ENCODE measurements at regions not wholly inside any gene's neighbourhood (a gene's known extent, or its start where the extent isn't known, plus 50 kb on each side); places are given as distances from the start of the nearest gene placed in this dataset.

DNA sequence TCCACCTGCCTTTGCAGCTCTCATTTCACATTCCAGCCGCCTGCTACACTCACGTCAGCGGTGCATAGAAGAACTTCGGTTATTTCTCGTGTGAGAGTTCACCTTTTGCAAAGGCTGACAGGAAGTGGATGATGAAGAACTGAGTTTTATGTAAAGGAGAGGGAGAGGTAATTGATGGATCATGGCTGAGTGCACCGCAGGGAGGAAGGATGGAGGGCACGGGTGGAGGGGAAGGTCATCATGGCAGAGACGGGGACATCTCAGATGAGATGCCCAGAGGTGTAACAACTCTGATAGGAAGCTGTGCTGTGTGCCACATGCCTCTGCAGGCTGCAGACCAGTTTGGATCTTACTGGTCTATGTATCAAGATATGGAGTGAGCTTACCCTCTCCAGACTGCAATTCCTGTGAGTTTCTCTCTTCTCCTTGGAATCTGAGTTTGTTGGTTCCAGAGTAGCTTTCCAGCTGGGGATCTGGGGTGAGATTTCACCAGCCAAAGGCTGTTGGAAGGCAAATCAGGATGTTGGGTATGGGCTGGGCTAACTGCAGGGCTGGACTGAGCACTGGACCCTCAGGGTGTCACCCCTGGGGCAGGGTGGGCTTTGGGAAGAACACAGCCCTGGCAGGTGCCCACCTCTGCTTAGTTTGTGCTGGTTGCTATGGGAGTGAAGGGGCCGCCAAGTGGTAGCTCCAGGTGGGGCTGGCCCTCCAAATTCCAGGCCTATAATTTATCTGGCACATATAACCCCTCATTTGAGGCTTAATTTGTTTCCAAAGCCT, 777.0 kb downstream of the KCNJ18 start:
- H3K9me3 Mint-ChIP-seq = peaks cover 16 to 47% (median 26%) of the 10 kb centered on the region in 7 donors
- Histone ChIP-seq H3K27me3 (ENCODE audit: control insufficient read depth in 2 of 2, insufficient read depth in 2 of 2, low read length in 2 of 2) (no peaks in the 10 kb centered on the region), H4K20me1 (ENCODE audit: insufficient read depth, low read length) (no peaks in the 10 kb centered on the region), H3K9ac (ENCODE audit: insufficient read depth, low read length, poor library complexity, severe bottlenecking) (no peak overlapping the region), H3K36me3 (replicated peaks in 1 of 2; ENCODE audit: control insufficient read depth in 1 of 2, insufficient read depth in 2 of 2, low read length in 2 of 2) (no peaks in the 10 kb centered on the region), H2AFZ (ENCODE audit: insufficient read depth, low read depth, low read length, poor library complexity, severe bottlenecking) (no peak overlapping the region), H3K4me1 (ENCODE audit: control insufficient read depth in 1 of 2, insufficient read depth in 2 of 2, low read length in 2 of 2) (no peaks in the 10 kb centered on the region), H3K79me2 (ENCODE audit: insufficient read depth, low read length) (no peaks in the 10 kb centered on the region), H3K4me3 (replicated peaks in 1 of 3; ENCODE audit: low read depth in 2 of 3, low read length in 3 of 3) (no peak overlapping the region), H3K9me3 (replicated peaks in 1 of 2; ENCODE audit: control insufficient read depth in 1 of 2, insufficient read depth in 1 of 2, low read length in 2 of 2) (peaks cover 31 to 47% of the 10 kb centered on the region in 2 donors), H3K4me2 (replicated peaks; ENCODE audit: extremely low read depth, low read length, poor library complexity, severe bottlenecking) (no peak overlapping the region), H3K27ac (ENCODE audit: low read depth in 1 of 2, low read length in 2 of 2) (no peak overlapping the region)
- no peaks in the 10 kb centered on the region for H3K27me3 Mint-ChIP-seq (ENCODE audit: low read depth in 3 of 3)
- H3K27ac Mint-ChIP-seq = no peak overlapping the region
- H3K4me1 Mint-ChIP-seq = no peaks in the 10 kb centered on the region
- DNase-seq = no peak
- no peaks in the 10 kb centered on the region for H3K36me3 Mint-ChIP-seq
- 90% methylated on average over 6 of the region's 9 CpGs for WGBS (ENCODE audit: insufficient coverage)
- TF ChIP-seq, protein P1, sequence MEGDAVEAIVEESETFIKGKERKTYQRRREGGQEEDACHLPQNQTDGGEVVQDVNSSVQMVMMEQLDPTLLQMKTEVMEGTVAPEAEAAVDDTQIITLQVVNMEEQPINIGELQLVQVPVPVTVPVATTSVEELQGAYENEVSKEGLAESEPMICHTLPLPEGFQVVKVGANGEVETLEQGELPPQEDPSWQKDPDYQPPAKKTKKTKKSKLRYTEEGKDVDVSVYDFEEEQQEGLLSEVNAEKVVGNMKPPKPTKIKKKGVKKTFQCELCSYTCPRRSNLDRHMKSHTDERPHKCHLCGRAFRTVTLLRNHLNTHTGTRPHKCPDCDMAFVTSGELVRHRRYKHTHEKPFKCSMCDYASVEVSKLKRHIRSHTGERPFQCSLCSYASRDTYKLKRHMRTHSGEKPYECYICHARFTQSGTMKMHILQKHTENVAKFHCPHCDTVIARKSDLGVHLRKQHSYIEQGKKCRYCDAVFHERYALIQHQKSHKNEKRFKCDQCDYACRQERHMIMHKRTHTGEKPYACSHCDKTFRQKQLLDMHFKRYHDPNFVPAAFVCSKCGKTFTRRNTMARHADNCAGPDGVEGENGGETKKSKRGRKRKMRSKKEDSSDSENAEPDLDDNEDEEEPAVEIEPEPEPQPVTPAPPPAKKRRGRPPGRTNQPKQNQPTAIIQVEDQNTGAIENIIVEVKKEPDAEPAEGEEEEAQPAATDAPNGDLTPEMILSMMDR (IDR thresholded peaks at IDR 0.05) = no peak
- no peak overlapping the region for H3K4me3 Mint-ChIP-seq
- intact Hi-C loops (cut with micrococcal nuclease) = no loop called here

DNA sequence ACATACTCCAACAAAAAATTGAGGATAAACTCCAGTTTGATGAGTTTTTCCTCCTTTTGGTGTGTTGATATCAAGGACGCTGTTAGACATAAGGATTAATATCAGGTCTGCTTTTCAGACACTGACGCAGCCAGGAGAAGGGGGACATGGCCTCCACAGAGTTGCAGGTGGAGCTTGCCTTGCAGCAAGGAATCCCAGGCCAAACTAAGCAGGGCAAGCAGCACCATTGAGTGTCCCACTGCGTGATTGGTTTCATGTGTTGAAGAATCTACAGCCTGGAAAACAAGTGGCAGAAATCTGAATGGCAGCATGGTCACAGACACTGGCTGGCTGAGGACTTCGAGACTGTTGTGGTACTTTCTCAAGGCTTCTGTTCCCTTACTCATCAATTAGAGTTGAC, 777.6 kb downstream of the KCNJ18 start:
- DNase-seq = no peak
- Mint-ChIP-seq H3K4me1 (no peaks in the 10 kb centered on the region), H3K27me3 (ENCODE audit: low read depth in 3 of 3) (no peaks in the 10 kb centered on the region), H3K4me3 (no peak overlapping the region), H3K27ac (no peak overlapping the region), H3K9me3 (peaks cover 14 to 45% (median 23%) of the 10 kb centered on the region in 7 donors), H3K36me3 (no peaks in the 10 kb centered on the region)
- no peaks in the 10 kb centered on the region for H3K4me1 ChIP-seq (ENCODE audit: control insufficient read depth in 1 of 2, insufficient read depth in 2 of 2, low read length in 2 of 2)
- H3K36me3 ChIP-seq (replicated peaks in 1 of 2; ENCODE audit: control insufficient read depth in 1 of 2, insufficient read depth in 2 of 2, low read length in 2 of 2) = no peaks in the 10 kb centered on the region
- H4K20me1 ChIP-seq (ENCODE audit: insufficient read depth, low read length) = no peaks in the 10 kb centered on the region
- H3K9me3 ChIP-seq (replicated peaks in 1 of 2; ENCODE audit: control insufficient read depth in 1 of 2, insufficient read depth in 1 of 2, low read length in 2 of 2) = peaks cover 31 to 45% of the 10 kb centered on the region in 2 donors
- no peak overlapping the region for H2AFZ ChIP-seq (ENCODE audit: insufficient read depth, low read depth, low read length, poor library complexity, severe bottlenecking)
- H3K4me2 ChIP-seq (replicated peaks; ENCODE audit: extremely low read depth, low read length, poor library complexity, severe bottlenecking) = no peak overlapping the region
- no peak overlapping the region for H3K4me3 ChIP-seq (replicated peaks in 1 of 3; ENCODE audit: low read depth in 2 of 3, low read length in 3 of 3)
- H3K27me3 ChIP-seq (ENCODE audit: control insufficient read depth in 2 of 2, insufficient read depth in 2 of 2, low read length in 2 of 2) = no peaks in the 10 kb centered on the region
- intact Hi-C loops (cut with micrococcal nuclease) = no loop called here
- WGBS (ENCODE audit: insufficient coverage) = 67% methylated on average over 3 of the region's 4 CpGs
- H3K79me2 ChIP-seq (ENCODE audit: insufficient read depth, low read length) = no peaks in the 10 kb centered on the region
- TF ChIP-seq, protein P1 (IDR thresholded peaks at IDR 0.05) = no peak
- no peak overlapping the region for H3K9ac ChIP-seq (ENCODE audit: insufficient read depth, low read length, poor library complexity, severe bottlenecking)
- no peak overlapping the region for H3K27ac ChIP-seq (ENCODE audit: low read depth in 1 of 2, low read length in 2 of 2)

All from CD14-positive monocyte (primary cell).